DND-41 (cell line): ENCODE measurements at regions not wholly inside any gene's neighbourhood (a gene's known extent, or its start where the extent isn't known, plus 50 kb on each side); places are given as distances from the start of the nearest gene placed in this dataset.
"Not testable (repeated sequence)": the region's sequence is repeated elsewhere in the genome, so short reads cannot be mapped to it uniquely, and the experiment has no call there.

Experiments used
- ATAC-seq: fragments of 200-7000 bp; cut with Tn5 transposase; 3 replicates; pipeline ENCODE4 v1.9.1; 2021; ENCODE audit warnings: low read depth; ENCODE audit not compliant: insufficient read depth
- DNase-seq: peaks from one replicate; pipeline ENCODE4 v3.0.0-alpha.2; 2020
- H2AFZ ChIP-seq: 2 replicates; pipeline ENCODE4 v1.6.0; 2012; ENCODE audit warnings: low read depth, low read length
- H3K27ac ChIP-seq: 2 replicates; pipeline ENCODE4 v1.5.1; 2012; ENCODE audit warnings: low read length, inconsistent platforms
- H3K27me3 ChIP-seq: fragments of 200-600 bp; sonication (generic); 2 replicates; pipeline ENCODE4 v1.6.0; 2012; ENCODE audit warnings: low read length, mild to moderate bottlenecking, inconsistent platforms; ENCODE audit not compliant: insufficient read depth, poor library complexity
- H3K36me3 ChIP-seq: 2 replicates; pipeline ENCODE4 v1.5.1; 2012; ENCODE audit warnings: low read length, inconsistent platforms; ENCODE audit not compliant: insufficient read depth
- H3K4me1 ChIP-seq: 2 replicates; pipeline ENCODE4 v1.5.1; 2012; ENCODE audit warnings: mild to moderate bottlenecking, low read length; ENCODE audit not compliant: insufficient read depth
- H3K4me2 ChIP-seq: 2 replicates; pipeline ENCODE4 v1.6.0; 2012; ENCODE audit warnings: mild to moderate bottlenecking, moderate library complexity, low read length, inconsistent platforms; ENCODE audit not compliant: insufficient read depth
- H3K4me3 ChIP-seq, 2 experiments: fragments of 200-600 bp in 1 of 2; shearing (Covaris generic) in 1 of 2; 2 replicates each; pipeline ENCODE4 v1.5.1; 2012 to 2016; ENCODE audit warnings: inconsistent platforms in 2 of 2, low read length in 2 of 2, mild to moderate bottlenecking in 2 of 2, low read depth in 1 of 2, moderate library complexity in 1 of 2
- H3K79me2 ChIP-seq: 2 replicates; pipeline ENCODE4 v1.6.0; 2012; ENCODE audit warnings: low read length, inconsistent platforms; ENCODE audit not compliant: insufficient read depth
- H3K9ac ChIP-seq: 2 replicates; pipeline ENCODE4 v1.6.0; 2012; ENCODE audit warnings: low read depth, mild to moderate bottlenecking, inconsistent platforms, low read length, moderate library complexity
- H3K9me3 ChIP-seq: 2 replicates; pipeline ENCODE4 v1.5.1; 2012; ENCODE audit warnings: low read length, moderate library complexity, mild to moderate bottlenecking, inconsistent platforms; ENCODE audit not compliant: insufficient read depth, severe bottlenecking
- H4K20me1 ChIP-seq: 2 replicates; pipeline ENCODE4 v1.6.0; 2012; ENCODE audit warnings: low read length; ENCODE audit not compliant: insufficient read depth
- CTCF ChIP-seq: IDR thresholded peaks from 2 replicates; pipeline ENCODE4 v1.5.1; 2012; ENCODE audit warnings: borderline replicate concordance, low read length, moderate library complexity, mild to moderate bottlenecking; ENCODE audit not compliant: poor library complexity, severe bottlenecking; ENCODE audit errors: extremely low read depth
- EZH2 ChIP-seq: IDR thresholded peaks from 3 replicates; pipeline ENCODE4 v1.6.1; 2012; ENCODE audit warnings: borderline replicate concordance, low read depth, mild to moderate bottlenecking, moderate library complexity, low read length, inconsistent platforms; ENCODE audit not compliant: severe bottlenecking

- H3K9me3 ChIP-seq = peaks cover 2% of the 10 kb centered on the region
- H3K79me2 ChIP-seq = no peaks in the 10 kb centered on the region
- H4K20me1 ChIP-seq = no peaks in the 10 kb centered on the region
- H3K4me2 ChIP-seq = no peak overlapping the region
- no peaks in the 10 kb centered on the region for H3K4me1 ChIP-seq
- ATAC-seq (no peak), DNase-seq (no peak)
- no peaks in the 10 kb centered on the region for H3K27me3 ChIP-seq
- no peak overlapping the region for H3K4me3 ChIP-seq
- H3K36me3 ChIP-seq = no peaks in the 10 kb centered on the region
- H3K9ac ChIP-seq = no peak overlapping the region
- no peak for TF ChIP-seq EZH2
- TF ChIP-seq CTCF = no peak
- H3K27ac ChIP-seq = no peak overlapping the region
- no peak overlapping the region for H2AFZ ChIP-seq
These were observed 642.4 kb downstream of the TRIML1 start for GRCh38 chr4:188781655-188782054.

- no peak overlapping the region for H3K4me3 ChIP-seq
- H3K27ac ChIP-seq = no peak overlapping the region
- H3K36me3 ChIP-seq = no peaks in the 10 kb centered on the region
- H3K4me1 ChIP-seq = no peaks in the 10 kb centered on the region
- no peak overlapping the region for H3K4me2 ChIP-seq
- ATAC-seq = no peak
- H2AFZ ChIP-seq = no peak overlapping the region
- TF ChIP-seq EZH2 (no peak), CTCF (no peak)
- no peaks in the 10 kb centered on the region for H4K20me1 ChIP-seq
- H3K79me2 ChIP-seq = no peaks in the 10 kb centered on the region
- H3K9ac ChIP-seq = no peak overlapping the region
- no peak for DNase-seq
- no peaks in the 10 kb centered on the region for H3K9me3 ChIP-seq
- no peaks in the 10 kb centered on the region for H3K27me3 ChIP-seq
These were observed 643.9 kb downstream of the TRIML1 start for GRCh38 chr4:188783175-188783574.

- Histone ChIP-seq H3K4me2 (no peak overlapping the region), H4K20me1 (no peaks in the 10 kb centered on the region), H3K4me1 (no peaks in the 10 kb centered on the region), H3K79me2 (no peaks in the 10 kb centered on the region), H3K9me3 (no peaks in the 10 kb centered on the region), H3K27ac (no peak overlapping the region), H3K9ac (no peak overlapping the region), H3K4me3 (no peak overlapping the region), H3K36me3 (no peaks in the 10 kb centered on the region), H3K27me3 (no peaks in the 10 kb centered on the region), H2AFZ (no peak overlapping the region)
- ATAC-seq (no peak), DNase-seq (no peak)
- TF ChIP-seq CTCF (no peak), EZH2 (no peak)
These were observed 644.4 kb downstream of the TRIML1 start for GRCh38 chr4:188783606-188784160.

- H3K4me1 ChIP-seq, H3K4me2 ChIP-seq, H3K9ac ChIP-seq, H3K36me3 ChIP-seq, DNase-seq, H3K4me3 ChIP-seq, H4K20me1 ChIP-seq, H3K27ac ChIP-seq, ATAC-seq, H3K9me3 ChIP-seq, H3K79me2 ChIP-seq, H3K27me3 ChIP-seq, H2AFZ ChIP-seq: not testable (repeated sequence)
These were observed 657.4 kb downstream of the TRIML1 start for GRCh38 chr4:188796600-188796999.

GRCh38 chr4:188797011-188797410 lies 657.8 kb downstream of the TRIML1 start:
- H3K27me3 ChIP-seq, H3K9ac ChIP-seq, H3K4me1 ChIP-seq, H3K4me3 ChIP-seq, H3K79me2 ChIP-seq, H3K36me3 ChIP-seq, H3K9me3 ChIP-seq, ATAC-seq, H2AFZ ChIP-seq, DNase-seq, H4K20me1 ChIP-seq, H3K27ac ChIP-seq, H3K4me2 ChIP-seq: not testable (repeated sequence)
